Inflammatory macrophage treated with lipopolysaccharide for 4 hours (primary cell): ENCODE measurements at regions not wholly inside any gene's neighbourhood (a gene's known extent, or its start where the extent isn't known, plus 50 kb on each side); places are given as distances from the start of the nearest gene placed in this dataset.
A peak's percentile ranks its signal among the peaks of the same experiment; 100 is the strongest.

Experiments used
- DNase-seq: peaks from one replicate; pipeline ENCODE4 v3.0.0-alpha.2; 2020

DNA sequence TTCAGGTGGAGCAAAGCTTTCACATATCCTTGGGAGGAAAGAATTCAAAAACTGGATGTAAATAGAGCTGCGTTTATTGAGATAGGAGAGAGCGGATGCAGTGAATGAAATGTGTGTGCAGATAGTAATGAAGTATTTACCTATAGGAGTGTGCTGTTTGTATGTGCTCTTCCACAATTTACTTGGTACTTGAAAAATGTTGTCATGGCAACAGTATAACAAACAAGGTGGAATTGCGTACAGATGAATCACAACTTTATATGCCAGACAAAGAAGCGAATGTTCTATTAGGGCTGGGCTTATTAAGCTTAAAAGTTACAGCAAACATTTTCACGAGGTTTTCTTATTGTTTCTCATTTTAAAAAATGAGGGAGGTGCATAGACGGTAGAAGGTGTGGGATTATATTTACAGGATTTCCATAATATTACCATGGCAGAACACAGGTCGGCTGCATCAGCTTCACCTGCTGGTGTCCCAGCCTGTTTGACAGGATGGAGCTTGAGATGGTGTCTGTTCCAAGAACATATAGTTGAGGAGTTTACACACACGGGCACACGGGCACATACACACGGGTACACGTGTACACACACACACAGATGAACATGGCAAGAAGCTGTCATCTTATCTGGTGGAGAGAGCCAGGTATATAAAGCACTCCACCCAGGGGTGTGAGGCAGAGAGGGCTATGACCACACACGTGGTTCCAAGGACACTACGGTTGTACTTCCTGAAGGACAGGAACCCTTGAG is 155.7 kb downstream of the RMI1 start:
- DNase-seq = no peak

GRCh38 chr9:84137968-84138367 is 157.4 kb downstream of the RMI1 start:
- no peak for DNase-seq

- DNase-seq = no peak
These were observed 157.9 kb downstream of the RMI1 start for GRCh38 chr9:84138541-84138940.

DNA sequence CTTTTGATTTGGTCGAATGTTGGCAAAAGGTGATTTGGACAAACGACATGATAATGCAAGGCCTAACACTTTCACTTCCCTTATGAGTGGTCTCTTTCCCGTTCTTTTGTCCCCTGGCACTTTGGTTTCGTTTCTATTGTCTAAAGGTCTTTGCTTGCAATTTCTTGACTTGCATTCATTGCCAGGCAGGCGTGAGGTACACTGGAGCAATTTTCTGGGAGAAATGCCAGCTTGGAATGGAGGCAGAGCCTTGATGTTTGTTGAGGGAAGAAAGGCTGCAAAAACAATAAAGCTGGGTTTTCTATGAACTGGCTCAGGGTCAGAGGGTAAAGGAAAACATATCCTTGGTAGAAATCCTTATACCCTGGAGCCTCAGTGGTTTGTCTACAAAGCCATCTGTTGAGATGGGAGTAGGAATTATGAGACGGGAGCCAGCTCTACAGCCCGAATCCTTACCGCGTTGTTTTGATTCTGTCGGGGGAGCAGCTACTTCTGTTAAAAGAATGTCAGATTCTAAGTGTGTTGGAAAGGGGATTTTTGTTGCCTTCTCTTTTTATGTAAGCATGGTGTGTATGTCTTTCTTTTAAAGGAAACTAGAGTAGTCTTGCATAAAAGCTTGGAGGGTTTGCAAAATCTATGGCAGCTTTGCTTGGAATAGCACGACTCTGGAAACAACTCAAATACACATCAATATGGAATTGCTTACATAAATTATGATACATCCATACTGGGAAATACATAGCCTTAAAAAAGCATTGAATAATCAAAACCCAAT is 158.9 kb downstream of the RMI1 start:
- DNase-seq = peak; percentile 53

DNA sequence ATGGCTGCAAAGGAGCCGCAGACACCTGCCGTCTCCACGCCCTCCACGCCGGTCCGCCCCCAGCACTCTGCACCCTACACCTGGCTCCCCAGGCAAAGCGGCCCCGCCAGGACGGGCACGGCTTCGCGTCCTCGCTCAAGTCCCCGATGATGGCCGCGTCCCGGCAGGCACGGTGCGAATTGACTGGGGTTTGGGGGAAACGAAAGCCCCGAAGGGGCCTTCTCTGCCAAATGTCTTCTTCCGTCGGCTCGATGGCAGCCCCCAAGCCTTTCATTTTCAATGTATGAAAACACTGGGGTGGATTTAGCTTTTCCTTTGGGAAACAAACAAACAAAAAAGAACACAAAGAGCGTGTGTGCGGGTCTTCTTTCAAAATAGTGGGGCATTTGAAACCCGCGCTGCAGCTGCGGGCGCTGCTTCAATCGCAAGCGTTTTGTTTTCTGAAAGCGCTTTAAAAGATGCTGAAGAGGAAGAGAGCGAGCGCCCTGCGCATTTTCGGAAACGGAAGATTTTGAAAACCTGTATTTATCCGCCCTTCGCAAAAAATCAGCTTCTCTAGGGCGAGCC is 160.0 kb downstream of the RMI1 start:
- DNase-seq = peak; percentile 15

- DNase-seq = no peak
These were observed 161.3 kb downstream of the RMI1 start for GRCh38 chr9:84141741-84142370.

DNA sequence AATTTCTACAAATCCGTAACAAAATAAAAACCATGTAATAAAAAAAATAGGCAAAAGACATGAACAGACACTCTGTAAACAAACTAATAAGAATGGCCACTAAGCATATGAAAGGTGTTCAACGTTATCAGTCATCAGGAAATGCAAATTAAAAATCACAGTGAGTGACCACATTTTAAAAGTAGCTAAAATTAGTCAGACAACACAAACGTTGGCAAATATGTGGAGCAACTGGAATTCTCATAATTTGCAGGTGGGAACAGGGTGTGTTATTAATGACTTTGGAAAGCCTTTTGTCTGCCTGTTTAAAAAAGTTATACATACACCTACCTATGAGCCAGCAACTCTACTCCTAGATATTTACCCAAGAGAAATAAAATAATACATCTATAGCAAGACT is 164.4 kb downstream of the RMI1 start:
- DNase-seq = no peak

GRCh38 chr9:84145780-84146179 is 165.2 kb downstream of the RMI1 start:
- no peak for DNase-seq

GRCh38 chr9:84146893-84147710 is 166.5 kb downstream of the RMI1 start:
- DNase-seq = peak; percentile 38

DNA sequence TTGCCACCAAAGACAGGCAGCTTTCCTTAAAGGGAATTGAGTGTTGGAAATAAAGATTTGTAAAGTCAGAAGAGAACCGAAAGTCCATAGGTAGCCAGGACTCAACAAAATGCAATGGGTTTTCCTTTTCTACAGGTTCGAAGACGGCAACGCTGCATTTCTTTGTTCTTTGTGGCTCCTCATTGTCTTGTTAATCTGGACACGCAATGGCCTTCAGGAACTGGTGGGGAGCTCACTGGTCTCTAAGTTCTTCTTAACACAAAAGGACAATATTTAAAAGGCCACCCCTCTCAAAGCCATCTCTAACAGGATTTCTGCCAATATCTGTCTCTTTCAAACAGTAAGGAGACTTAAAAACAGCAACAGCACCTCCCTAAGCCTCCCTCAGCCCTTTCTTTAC is 170.6 kb downstream of the RMI1 start:
- no peak for DNase-seq

DNA sequence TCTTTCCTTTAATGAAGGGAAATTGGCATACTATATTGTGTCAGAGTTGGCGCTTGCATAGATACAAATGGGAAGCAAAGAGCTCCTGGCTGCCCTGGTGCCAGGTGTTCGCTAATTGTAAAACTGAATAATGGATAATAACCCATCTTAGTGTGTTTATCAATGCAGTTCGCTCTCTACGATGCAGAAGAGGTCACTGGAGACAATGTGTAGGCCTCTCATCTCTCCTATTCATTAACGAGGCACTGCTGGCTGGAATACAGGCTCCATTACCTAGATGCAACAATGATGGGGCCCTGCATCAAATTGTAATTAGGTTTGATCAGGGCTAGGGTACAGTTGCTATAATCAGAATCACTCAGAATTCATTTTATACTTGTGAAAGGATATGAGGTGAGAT is 171.0 kb downstream of the RMI1 start:
- no peak for DNase-seq

DNA sequence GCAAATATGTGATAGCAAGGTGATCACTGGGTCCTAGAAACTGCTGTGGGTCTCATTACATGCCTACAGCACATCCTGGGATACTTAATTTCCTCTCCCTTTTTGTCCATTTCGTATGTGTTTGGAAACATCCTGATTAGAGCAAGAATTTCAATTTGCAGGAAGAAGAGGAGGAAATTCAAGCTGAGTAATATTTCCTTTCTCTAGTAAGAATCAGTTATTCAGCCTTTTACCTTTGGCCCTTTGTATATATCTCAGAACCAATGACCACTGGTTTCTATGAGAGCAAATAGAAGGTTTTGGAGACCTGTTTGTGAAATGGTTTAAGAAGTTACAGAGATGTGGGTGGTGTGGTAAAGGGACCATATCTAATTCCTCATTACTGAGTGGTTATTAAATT is 171.6 kb downstream of the RMI1 start:
- no peak for DNase-seq

DNA sequence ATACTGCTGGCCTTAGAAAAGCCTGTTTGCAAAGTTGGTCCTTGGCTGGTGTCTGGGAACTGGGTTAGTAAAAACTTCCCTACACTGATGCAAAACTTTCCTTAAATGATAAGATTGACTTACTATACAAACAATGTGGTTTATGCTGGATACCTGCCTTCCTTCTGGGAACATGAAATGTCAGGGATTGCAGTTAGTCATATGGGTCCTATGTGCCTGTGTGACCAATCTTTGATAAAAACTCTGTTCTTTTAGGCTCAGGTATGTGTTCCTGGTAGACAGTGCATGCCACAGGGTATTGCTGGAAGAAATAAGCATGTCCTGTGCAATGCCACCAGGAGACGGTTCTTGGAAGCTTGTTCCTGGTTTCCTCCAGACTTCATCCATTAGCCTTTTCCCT is 173.3 kb downstream of the RMI1 start:
- DNase-seq = no peak

GRCh38 chr9:84154320-84154719 is 173.7 kb downstream of the RMI1 start:
- no peak for DNase-seq

- no peak for DNase-seq
These were observed 177.4 kb downstream of the SLC28A3 start for GRCh38 chr9:84163052-84163650.

- DNase-seq = no peak
These were observed 173.7 kb downstream of the SLC28A3 start for GRCh38 chr9:84166891-84167290.

GRCh38 chr9:84169240-84169639 is 171.3 kb downstream of the SLC28A3 start:
- no peak for DNase-seq

DNA sequence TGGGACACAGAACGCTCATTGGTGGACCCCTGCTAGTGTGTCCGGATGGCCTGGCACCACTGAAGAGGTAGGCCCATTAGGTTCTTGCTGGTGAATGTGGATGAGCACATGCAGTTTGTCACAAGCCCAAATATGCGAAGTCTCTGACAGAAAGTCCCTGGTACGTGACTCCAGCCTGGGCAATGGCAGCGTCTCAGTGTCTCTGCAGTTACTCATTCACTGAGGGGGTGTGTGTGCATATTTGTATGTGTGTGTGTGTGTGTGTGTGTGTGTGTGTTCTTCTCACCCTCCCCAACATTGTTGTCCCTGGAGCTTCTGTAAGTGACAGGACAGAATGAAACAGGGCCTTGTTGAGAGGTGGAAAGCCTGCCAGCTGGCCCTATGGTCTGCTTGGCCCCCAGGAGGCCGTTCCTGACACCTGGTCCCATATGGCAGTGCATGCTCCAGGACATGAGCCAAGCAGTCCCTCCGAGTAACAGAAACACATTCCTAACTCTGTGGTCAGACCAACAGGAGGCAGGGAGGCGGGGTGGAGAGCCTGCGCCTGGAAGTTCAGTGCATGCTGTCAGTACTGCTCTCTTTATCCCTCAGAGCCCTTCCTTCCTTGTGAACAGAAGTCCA is 169.9 kb downstream of the SLC28A3 start:
- DNase-seq = no peak

GRCh38 chr9:84173961-84174360 is 166.6 kb downstream of the SLC28A3 start:
- DNase-seq = no peak

DNA sequence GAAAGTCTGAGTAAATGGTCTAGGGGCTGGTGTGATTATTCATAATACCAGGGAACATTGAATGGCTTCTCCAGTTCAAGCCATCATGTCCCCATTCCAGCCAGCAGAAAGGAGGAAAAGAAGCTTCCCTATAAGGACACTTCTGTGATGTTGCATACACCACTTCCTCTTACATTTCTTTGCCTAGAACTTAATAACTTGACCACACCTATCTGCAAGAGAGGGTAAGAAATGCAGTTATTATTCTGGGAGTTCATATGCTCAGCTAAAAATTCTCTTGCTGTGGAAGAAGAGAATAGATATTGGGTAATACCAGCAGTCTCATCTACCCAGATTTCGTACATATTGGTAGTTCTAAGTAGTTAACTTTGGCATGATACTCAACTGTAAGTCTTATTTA is 166.1 kb downstream of the SLC28A3 start:
- DNase-seq = peak; percentile 48

DNA sequence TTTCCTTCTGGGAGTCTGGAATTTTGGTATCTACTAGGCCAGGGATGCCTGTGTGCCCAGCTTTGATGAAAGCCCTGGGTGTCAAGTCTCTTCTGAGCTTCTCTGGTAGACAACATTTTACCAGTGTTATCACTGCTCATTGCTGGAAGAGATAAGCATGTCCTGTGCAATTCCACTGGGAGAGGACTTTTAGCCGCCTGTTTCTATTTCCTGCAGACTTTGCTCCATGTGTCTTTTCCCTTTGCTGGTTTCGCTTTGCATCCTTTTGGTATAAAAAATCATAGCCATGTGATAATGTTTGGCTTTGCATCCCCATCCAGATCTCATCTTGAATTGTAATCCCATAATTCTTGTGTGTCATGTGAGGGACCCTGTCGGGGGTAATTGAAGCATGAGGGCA is 163.2 kb downstream of the SLC28A3 start:
- no peak for DNase-seq

DNA sequence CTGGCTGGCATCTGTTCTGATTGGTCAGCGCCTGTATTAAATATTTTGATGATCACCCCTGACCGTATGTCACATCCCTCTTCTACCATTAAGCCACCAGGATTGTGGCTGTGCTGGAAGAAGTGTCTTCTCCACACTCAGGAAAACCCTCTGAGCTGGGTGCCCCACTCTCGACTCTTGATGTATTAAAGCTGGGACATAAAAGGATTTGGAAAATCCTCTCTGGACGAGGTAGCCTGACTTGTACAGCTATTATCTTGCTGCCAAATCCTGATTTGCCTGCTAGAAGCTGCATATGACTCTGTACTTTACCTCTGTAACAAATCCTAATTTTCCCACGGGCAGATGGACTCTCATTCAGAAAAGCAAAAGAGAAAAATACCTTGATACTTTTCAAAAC is 161.0 kb downstream of the SLC28A3 start:
- no peak for DNase-seq
